ENCODE measurements at regions not wholly inside any gene's neighbourhood (a gene's known extent, or its start where the extent isn't known, plus 50 kb on each side); places are given as distances from the start of the nearest gene placed in this dataset.

GRCh38 chr1:147084273-147085096 is 87.8 kb downstream of the PRKAB2 start (continued):
- no peak; the same call in 1 of the 2 replicates for TF ChIP-seq ARID4B (CRISPR knock-in tag; IDR thresholded peaks at IDR 0.05)
- TF ChIP-seq ZNF224 (CRISPR knock-in tag; IDR thresholded peaks at IDR 0.05) = no peak
- TF ChIP-seq YY1 (IDR thresholded peaks at IDR 0.05; ENCODE audit: borderline replicate concordance in 1 of 3, control insufficient read depth in 1 of 3, extremely low read depth in 1 of 3, insufficient read depth in 3 of 3, insufficient read length in 1 of 3, insufficient replicate concordance in 2 of 3, low read depth in 1 of 3, low read length in 2 of 3) = peak; percentile 22 to 82 (median 29)
- peak; percentile 61; the same call in 1 of the 2 replicates for TF ChIP-seq KLF13 (tag; IDR thresholded peaks at IDR 0.05; ENCODE audit: borderline replicate concordance, low read depth)
- TF ChIP-seq TSC22D4 (tag; IDR thresholded peaks at IDR 0.05) = no peak
- peak in 1 of 2 experiments; percentile 100; a peak in 3 of 4 replicates for TF ChIP-seq ZMIZ1 (IDR thresholded peaks at IDR 0.05; ENCODE audit: low read depth in 2 of 2, low read length in 2 of 2)
- TF ChIP-seq NBN (IDR thresholded peaks at IDR 0.05; ENCODE audit: low read depth) = peak; percentile 98
- TF ChIP-seq ZKSCAN1 (IDR thresholded peaks at IDR 0.05; ENCODE audit: low read depth, low read length) = peak; percentile 34; the same call in 1 of the 2 replicates
- TF ChIP-seq ZNF561 (CRISPR knock-in tag; conservative IDR thresholded peaks at IDR 0.05) = peak; percentile 49; the same call in 1 of the 2 replicates
- TF ChIP-seq SMARCA4 (IDR thresholded peaks at IDR 0.05) = peak; percentile 36
- TF ChIP-seq LEF1 (IDR thresholded peaks at IDR 0.05) = peak; percentile 80
- TF ChIP-seq TEAD4 (IDR thresholded peaks at IDR 0.05; ENCODE audit: low read length) = peak; percentile 94
- TF ChIP-seq TEAD4 (CRISPR knock-in tag; IDR thresholded peaks at IDR 0.05; ENCODE audit: borderline replicate concordance) = no peak
- peak; percentile 93; the same call in 1 of the 2 replicates for TF ChIP-seq XRCC5 (IDR thresholded peaks at IDR 0.05; ENCODE audit: low read depth, low read length)
- TF ChIP-seq RBM17 (IDR thresholded peaks at IDR 0.05; ENCODE audit: borderline replicate concordance, low read depth, low read length) = no peak
- TF ChIP-seq HLTF (IDR thresholded peaks at IDR 0.05) = peak; percentile 95
- TF ChIP-seq TEAD1 (CRISPR knock-in tag; IDR thresholded peaks at IDR 0.05) = no peak; a peak in 2 of 4 replicates
- TF ChIP-seq GABPB2 (CRISPR knock-in tag; conservative IDR thresholded peaks at IDR 0.05) = peak; percentile 76
- TF ChIP-seq ZNF584 (CRISPR knock-in tag; IDR thresholded peaks at IDR 0.05; ENCODE audit: low read depth) = peak; percentile 58; the same call in 1 of the 2 replicates

All from K562 (cell line).